A673 (cell line): ENCODE measurements at regions not wholly inside any gene's neighbourhood (a gene's known extent, or its start where the extent isn't known, plus 50 kb on each side); places are given as distances from the start of the nearest gene placed in this dataset.

Experiments
- BruUV-seq: library from RNA; stranded (reverse); fragments of 400-500 nt; replicated peaks from 2 replicates; lab custom pipeline; 2021; lab: Mats Ljungman, UMichigan
- CTCF ChIA-PET: fragments of 300-600 bp; sonication (Branson Sonifier 250); formaldehyde crosslinking; loops from one replicate; lab custom pipeline; 2022; ENCODE audit warnings: antibody characterized with exemption; lab: Charles Lee
- POLR2A ChIA-PET: fragments of 300-600 bp; sonication (Branson Sonifier 250); formaldehyde crosslinking; loops from one replicate; lab custom pipeline; 2022; ENCODE audit warnings: antibody characterized with exemption; ENCODE audit not compliant: low non-redundant PET; lab: Charles Lee
- DNase-seq: peaks from one replicate; pipeline ENCODE4 v3.0.0-alpha.2; 2015; ENCODE audit warnings: low spot score
- H3K27ac ChIP-seq: fragments of 200-600 bp; sonication (generic); 2 replicates; pipeline ENCODE4 v1.5.1; 2016; ENCODE audit warnings: mixed run types, low read depth, mild to moderate bottlenecking, mixed read lengths, antibody characterized with exemption, low read length; ENCODE audit not compliant: poor library complexity, severe bottlenecking
- H3K27me3 ChIP-seq: fragments of 200-600 bp; sonication (generic); replicated peaks from 2 replicates; pipeline ENCODE4 v1.6.1; 2017; ENCODE audit warnings: mixed run types, low read depth, mild to moderate bottlenecking, mixed read lengths, antibody characterized with exemption, low read length; ENCODE audit not compliant: insufficient read depth, poor library complexity
- H3K36me3 ChIP-seq: fragments of 200-600 bp; sonication (generic); 2 replicates; pipeline ENCODE4 v1.6.1; 2016; ENCODE audit warnings: mixed run types, mild to moderate bottlenecking, mixed read lengths, antibody characterized with exemption, low read length; ENCODE audit not compliant: insufficient read depth, poor library complexity, severe bottlenecking
- H3K4me1 ChIP-seq: fragments of 200-600 bp; sonication (generic); 2 replicates; pipeline ENCODE4 v1.6.1; 2017; ENCODE audit warnings: mixed run types, mild to moderate bottlenecking, mixed read lengths, antibody characterized with exemption, low read length; ENCODE audit not compliant: insufficient read depth, poor library complexity, severe bottlenecking
- H3K4me3 ChIP-seq: fragments of 200-600 bp; sonication (generic); 2 replicates; pipeline ENCODE4 v1.5.1; 2016; ENCODE audit warnings: low read depth, mixed run types, mild to moderate bottlenecking, mixed read lengths, low read length; ENCODE audit not compliant: poor library complexity, severe bottlenecking
- H3K9me3 ChIP-seq: fragments of 200-600 bp; sonication (generic); 2 replicates; pipeline ENCODE4 v1.6.1; 2016; ENCODE audit warnings: mixed run types, low read depth, mild to moderate bottlenecking, mixed read lengths, antibody characterized with exemption, low read length; ENCODE audit not compliant: poor library complexity, severe bottlenecking
- CTCF ChIP-seq: fragments of 300-800, 200-600 bp; sonication (generic); conservative IDR thresholded peaks from 2 replicates; pipeline ENCODE4 v1.5.1; 2017; ENCODE audit warnings: low read depth, mild to moderate bottlenecking, antibody characterized with exemption, low read length, moderate library complexity, mixed read lengths
- EZH2 ChIP-seq: fragments of 200-600 bp; sonication (generic); IDR thresholded peaks from 2 replicates; pipeline ENCODE4 v1.6.1; 2017; ENCODE audit warnings: borderline replicate concordance, low read depth, mild to moderate bottlenecking, mixed read lengths, antibody characterized with exemption, low read length; ENCODE audit not compliant: poor library complexity, severe bottlenecking
- intact Hi-C: fragments of 100-400 bp; cut with micrococcal nuclease; formaldehyde crosslinking; loops from one replicate; pipeline ENCODE4 v1.10.0; 2022; ENCODE audit not compliant: unreplicated experiment

GRCh38 chr18:59062643-59063006 is 77.1 kb upstream of the SEC11C start:
- intact Hi-C loops, result no loop called here
- ChIA-PET CTCF (no interaction called here), POLR2A (no interaction called here)
- Histone ChIP-seq H3K4me3 (no peak overlapping the region), H3K4me1 (peaks cover 9% of the 10 kb centered on the region), H3K9me3 (no peaks in the 10 kb centered on the region), H3K27me3 (no peaks in the 10 kb centered on the region), H3K27ac (no peak overlapping the region), H3K36me3 (no peaks in the 10 kb centered on the region)
- no peak for TF ChIP-seq EZH2
- no peak for TF ChIP-seq CTCF
- BruUV-seq, result no TSS peak
- no peak for DNase-seq

GRCh38 chr18:59063300-59063906 is 76.3 kb upstream of the SEC11C start:
- intact Hi-C loops, result no loop called here
- Histone ChIP-seq H3K9me3 (no peaks in the 10 kb centered on the region), H3K36me3 (no peaks in the 10 kb centered on the region), H3K4me3 (no peak overlapping the region), H3K4me1 (peaks cover under 1% of the 10 kb centered on the region), H3K27me3 (no peaks in the 10 kb centered on the region), H3K27ac (no peak overlapping the region)
- BruUV-seq, result no TSS peak
- no peak for TF ChIP-seq EZH2
- TF ChIP-seq CTCF, result no peak
- POLR2A ChIA-PET, result no interaction called here
- CTCF ChIA-PET, result no interaction called here
- DNase-seq, result no peak

- Histone ChIP-seq H3K4me1 (no peaks in the 10 kb centered on the region), H3K4me3 (no peak overlapping the region), H3K27me3 (no peaks in the 10 kb centered on the region), H3K9me3 (no peaks in the 10 kb centered on the region), H3K27ac (no peak overlapping the region), H3K36me3 (no peaks in the 10 kb centered on the region)
- ChIA-PET POLR2A (no interaction called here), CTCF (no interaction called here)
- TF ChIP-seq CTCF (no peak), EZH2 (no peak)
- no TSS peak for BruUV-seq
- no peak for DNase-seq
- intact Hi-C loops, result no loop called here
Measured at GRCh38 chr18:59063912-59064311, 75.8 kb upstream of the SEC11C start.
